NCI-H2107 (cell line): ENCODE measurements at regions not wholly inside any gene's neighbourhood (a gene's known extent, or its start where the extent isn't known, plus 50 kb on each side); places are given as distances from the start of the nearest gene placed in this dataset.
"Not testable (repeated sequence)": the region's sequence is repeated elsewhere in the genome, so short reads cannot be mapped to it uniquely, and the experiment has no call there.

Experiments used
- DNase-seq: peaks from one replicate; lab custom pipeline; 2025; lab: John Stamatoyannopoulos, UW

DNA sequence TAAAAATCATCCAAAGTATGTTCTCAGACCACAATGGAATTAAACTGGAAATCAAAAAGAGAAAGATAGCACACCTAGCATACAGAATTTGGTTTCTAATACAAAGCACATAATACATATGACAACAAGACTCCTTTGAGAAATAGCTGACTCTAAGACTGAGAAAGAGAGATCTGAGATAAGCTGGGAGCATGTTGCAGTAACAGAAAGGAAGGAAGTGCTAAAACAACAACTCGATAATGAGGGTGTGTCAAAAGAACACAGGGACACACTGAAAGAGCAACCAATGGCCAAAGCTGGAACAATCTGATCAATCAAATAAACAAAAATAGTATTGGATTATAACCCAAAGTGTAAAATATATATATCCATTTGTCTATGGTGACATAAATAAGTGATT is 586.6 kb downstream of the C4orf33 start:
- DNase-seq, result no peak

DNA sequence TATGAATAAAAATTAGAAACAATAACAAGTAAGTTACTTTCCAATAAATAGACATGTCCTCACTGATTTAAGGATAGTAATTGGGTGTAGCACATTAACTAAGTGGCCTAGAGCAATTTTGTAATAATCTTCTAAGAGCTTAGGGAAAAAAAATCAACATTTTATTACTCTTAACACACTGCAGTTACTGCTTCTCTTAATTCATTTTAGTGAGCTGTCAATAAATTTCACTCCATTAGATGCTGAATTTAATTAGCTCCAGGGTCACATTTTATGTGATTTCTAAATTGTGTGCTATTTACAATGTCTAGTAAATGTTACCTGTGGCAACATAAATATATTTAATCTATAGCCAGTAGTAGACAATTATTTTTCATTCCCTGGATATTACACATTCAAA is 612.0 kb downstream of the C4orf33 start:
- DNase-seq, result no peak

DNA sequence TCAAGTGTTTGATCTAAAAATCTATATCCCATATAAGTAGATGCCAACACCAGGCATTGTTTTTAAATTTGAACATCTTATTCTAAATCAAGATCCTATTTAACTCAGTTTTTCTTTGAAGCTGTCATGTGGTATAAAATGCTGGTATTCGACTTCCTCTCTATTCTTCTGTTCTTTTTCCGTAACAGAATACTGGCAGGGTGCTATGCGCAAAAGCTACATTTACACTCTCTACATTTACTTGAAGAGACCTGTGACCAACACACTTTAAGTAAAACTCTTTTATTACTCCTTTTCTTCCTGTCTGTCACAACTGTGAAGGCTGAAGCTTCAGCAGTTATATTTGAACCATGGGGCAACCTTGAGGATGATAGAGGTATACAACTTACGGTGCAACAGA is 612.8 kb downstream of the C4orf33 start:
- no peak for DNase-seq

DNA sequence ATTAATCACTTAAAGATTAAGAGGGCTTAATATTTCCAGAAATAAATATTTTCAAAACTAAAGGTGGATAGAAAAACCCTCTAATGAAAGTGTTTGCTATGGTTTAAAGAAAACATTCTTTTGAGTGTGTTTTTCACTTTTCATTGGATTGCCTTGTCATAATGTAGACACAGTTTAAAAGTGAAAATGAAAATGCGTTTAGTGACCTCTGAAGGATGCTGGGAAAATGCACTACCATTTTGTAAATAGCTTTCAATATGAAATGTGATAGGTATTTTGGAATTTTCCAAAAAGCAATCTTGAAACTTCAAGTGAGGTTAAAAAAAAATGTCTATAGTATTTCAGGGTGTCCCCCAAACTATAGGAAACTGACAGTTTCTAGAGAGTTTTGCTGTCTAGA is 642.2 kb downstream of the C4orf33 start:
- DNase-seq, result no peak

DNA sequence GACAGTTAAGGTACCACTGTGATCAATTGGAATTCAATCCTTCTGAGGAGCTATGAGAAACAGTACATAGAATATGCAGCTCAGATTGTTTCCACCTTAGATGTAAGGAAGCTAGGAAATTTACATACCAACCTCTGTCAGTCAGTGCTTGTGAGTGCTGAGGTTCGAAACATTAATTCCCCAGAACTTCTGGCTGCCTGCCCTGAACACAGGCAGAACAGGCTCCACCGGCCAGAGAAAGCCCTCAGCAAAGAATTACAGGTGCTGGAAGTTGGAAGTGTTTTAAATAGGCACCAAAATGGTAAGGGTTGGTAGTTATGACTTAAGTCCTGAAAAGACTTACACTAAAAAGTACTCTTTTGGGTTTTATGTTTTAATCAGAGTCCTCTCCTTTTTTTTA is 651.8 kb downstream of the C4orf33 start:
- no peak for DNase-seq

DNA sequence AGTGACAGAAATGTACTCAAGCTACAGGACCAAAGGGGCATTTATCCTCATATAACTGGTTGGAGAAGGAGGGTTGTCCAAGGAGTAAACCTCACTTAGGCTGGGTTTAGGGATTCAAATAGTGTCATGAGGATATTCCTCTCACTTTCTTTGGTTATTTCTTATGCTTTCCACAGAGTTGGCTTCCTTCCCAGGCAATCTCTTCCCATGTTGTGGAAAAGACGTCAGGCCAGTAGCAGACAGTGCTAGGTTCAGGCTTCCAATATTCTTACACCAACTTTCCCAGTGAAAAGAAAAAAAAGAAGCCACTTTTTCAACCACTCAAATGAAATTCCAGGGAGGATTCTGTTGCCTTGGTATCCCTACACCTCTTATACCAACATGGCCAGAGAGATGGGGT is 653.0 kb downstream of the C4orf33 start:
- DNase-seq, result no peak

DNA sequence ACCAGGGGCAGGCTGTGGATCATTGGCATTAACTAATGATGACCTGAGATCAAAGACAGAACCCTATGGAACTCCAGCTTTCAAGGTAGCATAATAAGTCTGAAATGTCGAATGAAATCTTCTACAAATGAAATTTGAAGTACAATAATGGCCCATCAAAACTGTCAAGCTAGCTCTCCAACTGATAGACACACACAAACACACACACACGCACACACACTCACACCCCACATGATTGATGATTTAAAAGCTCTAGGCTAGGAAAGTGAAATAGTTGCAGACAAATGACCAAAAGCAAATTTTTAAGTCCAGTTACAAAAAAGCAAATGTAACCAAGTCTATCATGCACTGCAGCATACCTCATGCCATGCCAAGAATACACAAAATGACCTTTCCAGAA is 655.7 kb downstream of the C4orf33 start:
- DNase-seq, result no peak

DNA sequence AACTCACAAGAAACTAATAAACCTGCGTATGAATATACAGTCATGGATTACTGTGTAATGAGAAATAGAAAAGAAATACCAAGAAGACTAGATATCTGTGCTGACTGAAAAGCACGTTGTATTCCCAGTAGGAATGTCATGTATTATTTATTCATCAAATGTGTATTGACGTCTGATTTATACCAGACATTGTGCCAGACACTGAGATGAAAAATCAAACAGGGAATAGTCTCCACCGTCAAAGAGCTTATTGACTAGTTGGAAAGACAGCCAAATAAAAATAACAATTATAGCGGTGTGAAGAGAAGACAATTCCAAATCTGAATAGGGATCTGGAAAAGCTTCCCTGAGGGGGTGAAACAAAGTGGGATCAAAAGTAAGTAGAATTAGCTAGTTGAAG is 687.6 kb downstream of the C4orf33 start:
- no peak for DNase-seq

DNA sequence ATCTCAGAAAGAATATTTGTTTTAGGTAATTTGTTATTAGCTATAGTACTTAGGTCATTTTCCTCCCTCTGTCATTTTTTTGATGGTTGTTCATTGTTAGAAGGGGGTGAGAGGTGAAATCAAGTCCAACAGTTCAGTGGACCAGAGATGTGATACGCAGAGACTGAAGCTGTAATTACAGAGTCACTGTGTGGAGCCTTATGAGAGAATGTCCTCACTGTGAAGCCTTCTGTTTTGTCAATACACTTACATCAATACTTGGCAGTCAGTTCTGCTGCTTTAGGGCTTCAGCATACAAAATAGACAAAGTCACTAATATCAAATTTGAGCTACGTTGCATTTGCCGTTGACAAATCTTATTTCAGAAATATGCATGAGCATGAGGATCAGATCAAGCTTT is 692.5 kb downstream of the C4orf33 start:
- DNase-seq, result no peak

DNA sequence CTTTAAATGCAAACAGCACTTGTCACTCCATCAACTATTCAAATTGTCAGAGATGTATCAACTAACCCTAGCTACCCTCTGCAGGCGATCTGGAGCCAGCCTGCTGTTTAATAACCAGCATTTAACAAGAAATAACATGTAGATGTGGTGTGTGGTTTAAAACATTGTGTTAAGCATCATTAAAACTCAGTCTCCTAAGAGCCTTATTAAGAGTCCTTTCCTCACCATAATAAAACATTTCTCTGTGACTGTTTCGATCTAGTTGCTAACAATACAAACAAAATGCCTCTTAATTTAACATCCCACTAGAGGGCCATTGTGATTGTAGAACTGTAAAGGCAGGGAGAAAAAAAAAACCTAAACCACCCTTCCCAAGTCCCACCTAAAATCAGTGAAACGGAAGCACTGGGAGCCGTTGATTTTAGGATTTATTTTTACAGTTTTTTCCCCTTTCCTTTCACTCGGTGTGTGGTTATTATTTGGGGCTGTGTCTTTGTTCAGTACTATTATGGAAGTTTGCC is 708.6 kb downstream of the C4orf33 start:
- DNase-seq, result peak; percentile 3

DNA sequence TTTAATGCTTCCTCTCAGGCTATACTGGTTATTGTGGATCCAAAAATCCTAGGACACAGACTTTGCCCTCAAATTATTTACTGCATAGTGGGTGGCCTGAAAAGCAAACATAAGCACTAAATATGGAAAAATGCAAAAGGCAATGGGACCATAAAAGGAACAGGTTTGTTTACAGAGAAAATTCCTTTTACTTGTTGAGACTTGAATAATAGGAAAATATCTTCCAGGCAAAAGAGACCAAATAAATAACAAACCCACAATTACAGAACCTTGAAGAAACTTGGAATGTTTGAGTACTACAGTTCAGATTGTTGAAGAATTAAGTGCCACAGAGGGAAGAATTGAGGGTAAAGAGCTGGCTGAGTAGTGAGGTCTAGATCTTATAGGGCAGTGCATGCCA is 711.0 kb downstream of the C4orf33 start:
- no peak for DNase-seq

DNA sequence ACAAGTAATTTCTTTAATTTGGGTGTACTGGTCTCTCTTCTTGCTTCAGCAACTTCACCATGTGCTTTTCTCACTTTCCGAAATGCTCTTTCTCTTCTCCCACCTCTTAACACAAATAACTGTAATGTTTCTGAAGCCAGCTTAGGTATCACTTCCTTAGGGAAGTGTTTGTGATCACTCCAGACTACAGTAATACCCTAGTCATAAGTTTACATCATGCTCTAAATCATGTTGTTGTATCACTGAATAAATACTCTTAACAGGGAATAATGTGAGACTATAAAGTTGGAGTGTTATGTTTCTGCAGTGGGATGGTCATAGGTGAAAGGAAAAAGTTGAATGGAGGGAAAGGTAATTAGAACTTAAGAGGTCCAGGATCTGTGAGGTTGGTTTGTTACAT is 712.3 kb downstream of the C4orf33 start:
- no peak for DNase-seq

DNA sequence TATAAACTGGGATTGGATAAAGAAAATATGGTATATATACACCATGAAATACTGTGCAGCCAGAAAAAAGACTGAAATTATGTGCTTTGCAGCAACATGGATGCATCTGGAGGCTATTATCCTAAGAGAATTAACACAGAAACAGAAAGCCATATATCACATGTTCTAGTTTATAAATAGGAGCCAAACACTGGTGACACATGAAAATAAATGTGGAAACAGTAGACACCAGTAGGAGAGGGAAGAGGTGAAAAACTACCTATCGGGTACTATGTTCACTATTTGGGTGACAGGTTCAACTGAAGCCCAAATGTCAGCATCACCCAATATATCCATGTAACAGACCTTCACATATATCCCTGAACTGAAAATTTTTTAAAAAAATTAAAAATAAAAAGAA is 725.1 kb downstream of the C4orf33 start:
- no peak for DNase-seq

DNA sequence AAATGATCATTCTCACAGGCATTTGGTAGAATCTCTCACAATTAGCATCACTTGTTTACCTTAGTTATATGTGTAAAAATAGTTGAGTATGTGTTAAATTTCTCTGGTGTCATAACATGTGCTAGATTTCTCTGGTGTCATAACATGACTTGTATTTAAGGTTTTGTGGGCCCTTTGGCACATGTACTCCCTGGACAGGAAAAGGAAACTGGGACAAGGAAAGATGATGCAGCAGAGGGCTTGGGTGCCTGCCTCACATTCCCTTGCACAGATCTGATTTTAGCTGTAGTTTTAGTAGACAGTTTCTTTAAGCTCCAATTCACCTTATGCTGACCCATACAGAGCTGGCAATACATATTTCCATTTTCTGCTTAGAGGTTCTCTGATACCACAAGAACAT is 726.0 kb downstream of the C4orf33 start:
- no peak for DNase-seq

DNA sequence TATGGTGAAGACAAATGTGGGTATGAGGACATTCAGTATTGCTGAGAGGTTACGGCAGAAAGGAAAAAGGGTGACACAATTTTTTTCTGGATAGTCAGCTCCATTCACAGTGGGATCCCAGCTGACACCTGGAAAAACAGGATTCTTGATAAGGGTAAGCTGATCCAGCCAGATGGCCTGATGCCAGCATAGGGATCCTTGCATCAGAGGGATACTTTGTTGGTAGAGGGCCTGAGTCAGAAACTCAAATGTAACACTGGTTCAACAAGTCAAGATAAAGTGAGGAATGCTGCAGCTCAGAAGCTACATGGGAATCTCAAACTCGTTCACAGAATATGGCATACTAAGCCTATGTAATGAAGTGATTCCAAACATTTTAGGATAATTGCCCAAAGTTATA is 726.7 kb downstream of the C4orf33 start:
- DNase-seq, result peak; percentile 13

DNA sequence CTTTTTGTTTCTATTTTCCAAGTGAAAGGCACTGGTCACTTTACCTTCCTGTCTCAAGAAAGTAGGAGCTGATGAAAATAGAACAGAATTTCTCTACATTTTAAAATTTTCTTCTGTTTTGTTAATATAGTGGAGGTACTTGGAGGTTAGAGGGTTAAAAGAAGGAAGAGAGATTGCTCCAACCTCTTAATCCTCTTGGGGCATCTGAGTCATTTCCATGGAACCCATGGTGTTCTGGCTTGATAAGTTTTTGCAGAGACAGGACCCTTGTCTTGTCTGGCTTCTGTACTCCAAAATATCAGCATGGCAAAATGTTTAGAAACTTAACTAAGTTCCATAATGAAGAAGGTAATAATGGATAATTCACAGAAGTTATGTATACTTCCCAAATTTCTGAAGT is 727.2 kb downstream of the C4orf33 start:
- no peak for DNase-seq

DNA sequence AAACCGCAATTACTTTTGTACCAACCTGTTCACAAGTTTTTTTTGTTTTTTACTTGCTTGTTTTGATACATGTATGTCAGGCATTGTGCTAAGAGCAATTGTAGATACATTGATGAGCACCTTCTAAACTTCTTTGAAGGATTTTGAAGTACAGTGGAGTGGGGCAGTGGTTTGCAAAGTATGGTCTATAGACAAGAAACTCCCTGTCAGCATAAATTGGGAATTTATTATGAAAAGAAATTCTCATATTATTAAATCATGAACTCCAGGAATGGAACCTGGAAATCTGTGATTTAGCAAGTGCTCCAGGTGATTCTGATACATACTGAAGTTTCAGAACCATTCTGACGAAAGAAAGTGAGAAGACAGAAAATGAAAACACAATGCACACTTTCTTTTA is 733.4 kb downstream of the C4orf33 start:
- no peak for DNase-seq

DNA sequence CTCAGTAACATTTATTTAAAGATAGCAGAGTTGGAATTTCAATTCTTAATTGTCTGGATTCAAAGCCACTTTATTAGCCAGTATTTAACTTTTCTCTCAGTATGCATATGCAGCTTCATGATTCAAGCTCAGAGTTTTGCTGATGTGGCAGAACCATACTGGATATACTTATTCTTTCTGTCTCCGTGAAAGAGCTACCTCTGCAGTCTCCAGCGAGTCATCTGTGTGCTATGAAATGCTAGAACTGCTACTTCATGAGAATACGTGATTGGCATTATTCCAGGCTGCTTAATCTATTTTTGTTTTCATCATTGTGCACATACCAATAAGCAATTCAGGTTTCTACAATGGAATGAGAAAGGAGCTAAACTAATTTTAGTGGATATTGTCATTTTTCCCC is 743.7 kb downstream of the C4orf33 start:
- no peak for DNase-seq

DNA sequence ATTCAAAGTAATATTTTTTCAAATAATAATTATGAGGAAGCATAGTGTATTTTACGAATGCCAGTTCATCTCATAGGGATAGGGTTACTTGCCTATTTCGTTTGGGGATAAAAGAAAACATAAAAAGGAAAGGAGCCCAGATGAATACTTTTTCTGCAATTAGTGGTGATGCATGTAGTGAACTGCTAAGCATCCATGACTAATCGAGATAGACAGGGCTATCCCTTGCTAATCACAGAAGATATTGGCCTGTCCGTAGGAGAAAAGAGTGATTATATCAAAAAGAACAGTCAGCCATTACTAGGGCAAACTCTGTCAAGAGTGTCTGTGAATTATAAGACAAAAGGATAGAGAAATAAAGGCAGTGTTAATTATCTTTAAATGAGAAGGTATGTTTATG is 746.1 kb downstream of the C4orf33 start:
- no peak for DNase-seq

DNA sequence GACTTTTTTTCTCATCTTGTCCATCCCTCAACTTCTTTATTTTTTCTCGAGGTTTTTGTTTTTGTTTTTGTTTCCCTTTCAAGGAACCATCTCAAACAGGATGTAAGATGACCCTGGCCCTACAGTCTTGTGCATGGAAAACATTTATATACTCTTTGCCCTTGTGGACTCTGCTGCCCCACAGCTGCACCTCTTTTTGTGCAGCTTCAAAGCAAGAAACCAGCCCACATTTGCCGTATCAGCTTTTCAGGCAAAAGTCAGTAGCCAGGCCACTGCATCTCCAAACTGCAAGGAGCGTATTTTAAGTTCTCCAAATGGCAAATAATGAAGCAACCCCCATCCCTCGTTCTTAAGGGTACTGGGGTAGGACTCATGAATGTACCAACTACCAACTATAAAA is 756.5 kb downstream of the C4orf33 start:
- DNase-seq, result no peak

DNA sequence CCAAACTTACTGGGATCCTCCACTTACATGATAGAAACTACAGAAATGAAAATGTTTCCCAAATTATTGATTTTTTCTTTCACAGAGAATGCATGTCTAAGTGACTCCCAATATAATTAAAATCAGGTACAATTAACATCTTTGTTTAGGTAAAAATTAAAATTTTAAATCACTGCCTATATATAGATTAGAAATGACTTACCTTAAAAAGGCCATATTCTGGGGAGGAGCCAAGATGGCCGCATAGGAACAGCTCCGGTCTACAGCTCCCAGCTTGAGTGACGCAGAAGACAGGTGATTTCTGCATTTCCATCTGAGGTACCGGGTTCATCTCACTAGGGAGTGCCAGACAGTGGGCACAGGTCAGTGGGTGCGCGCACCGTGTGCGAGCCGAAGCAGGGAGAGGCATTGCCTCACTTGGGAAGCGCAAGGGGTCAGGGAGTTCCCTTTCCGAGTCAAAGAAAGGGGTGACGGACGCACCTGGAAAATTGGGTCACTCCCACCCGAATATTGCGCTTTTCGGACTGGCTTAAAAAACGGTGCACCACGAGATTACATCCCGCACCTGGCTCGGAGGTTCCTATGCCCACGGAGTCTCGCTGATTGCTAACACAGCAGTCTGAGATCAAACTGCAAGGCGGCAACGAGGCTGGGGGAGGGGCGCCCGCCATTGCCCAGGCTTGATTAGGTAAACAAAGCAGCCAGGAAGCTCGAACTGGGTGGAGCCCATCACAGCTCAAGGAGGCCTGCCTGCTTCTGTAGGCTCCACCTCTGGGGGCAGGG is 757.9 kb downstream of the C4orf33 start:
- not testable (repeated sequence) for DNase-seq

DNA sequence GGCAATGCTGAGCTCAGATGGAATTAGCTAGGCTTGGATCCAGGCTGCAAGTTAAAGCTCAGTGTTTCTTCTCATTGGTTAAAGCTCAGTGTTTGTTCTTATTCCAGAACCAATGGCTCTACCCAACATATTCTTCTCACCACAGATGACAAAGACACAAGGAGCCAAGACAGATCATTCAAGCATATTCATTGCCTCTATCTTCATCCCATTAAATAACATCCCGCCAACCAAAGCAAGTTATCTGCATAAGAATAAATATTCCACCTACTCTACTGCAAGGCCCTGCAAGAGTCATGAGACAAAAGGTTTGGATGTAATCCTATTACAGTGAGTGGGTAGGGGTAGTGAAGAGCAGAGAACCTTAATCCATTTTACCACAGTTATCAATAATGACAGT is 766.5 kb downstream of the C4orf33 start:
- DNase-seq, result no peak

DNA sequence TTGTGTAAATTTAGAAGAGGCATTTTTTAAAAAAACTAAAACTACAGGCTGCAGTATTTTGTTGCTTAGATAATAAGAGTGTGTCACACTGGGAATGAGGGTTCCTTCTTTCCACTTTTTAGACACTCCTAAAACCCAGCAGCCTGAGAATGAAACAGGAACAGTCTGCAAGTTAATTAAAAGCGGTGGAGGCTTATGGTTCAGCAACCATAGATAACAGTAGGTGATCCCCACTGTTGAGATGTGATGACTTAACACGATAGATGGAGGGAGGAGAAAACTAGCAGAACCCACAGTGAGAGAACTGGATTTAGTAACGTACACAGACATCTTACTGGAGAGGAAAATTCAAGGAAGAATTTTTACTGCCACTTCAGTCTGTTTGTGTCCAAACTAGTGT is 767.3 kb downstream of the C4orf33 start:
- no peak for DNase-seq

DNA sequence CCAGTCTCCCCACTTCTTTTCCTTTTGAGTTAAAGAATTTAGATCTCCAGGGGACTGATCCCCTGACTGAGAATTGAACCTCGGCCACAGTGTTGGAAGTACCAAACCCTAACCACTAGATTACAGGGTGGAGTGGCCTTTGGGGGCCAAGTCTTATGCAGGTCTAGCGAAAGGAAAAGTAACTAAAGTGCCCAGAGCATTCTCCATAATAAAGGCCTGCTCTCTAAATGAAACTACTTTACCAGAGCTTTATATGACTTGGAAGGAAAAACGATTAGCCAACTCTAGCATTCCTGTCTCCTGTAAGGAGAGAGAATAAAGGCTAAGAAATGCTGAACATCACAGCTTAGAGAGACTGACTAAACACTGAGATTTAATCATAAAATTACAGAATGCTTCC is 788.0 kb downstream of the C4orf33 start:
- no peak for DNase-seq
